ENCODE measurements at regions not wholly inside any gene's neighbourhood (a gene's known extent, or its start where the extent isn't known, plus 50 kb on each side); places are given as distances from the start of the nearest gene placed in this dataset.

GRCh38 chr20:40313730-40314129, 375.3 kb downstream of the MAFB start:
- Histone ChIP-seq H3K27me3 (ENCODE audit: insufficient read depth, poor library complexity, severe bottlenecking) (peaks cover 2% of the 10 kb centered on the region), H3K4me3 (replicated peaks; ENCODE audit: insufficient read depth, low read length) (no peak overlapping the region), H3K27ac (replicated peaks) (no peak overlapping the region)
- TF ChIP-seq CTCF (IDR thresholded peaks at IDR 0.05; ENCODE audit: insufficient read depth, low read length) (no peak), SPI1 (IDR thresholded peaks at IDR 0.05; ENCODE audit: borderline replicate concordance, low read depth) (no peak), GABPA (IDR thresholded peaks at IDR 0.05; ENCODE audit: low read depth) (no peak), POLR2AphosphoS5 (IDR thresholded peaks at IDR 0.05; ENCODE audit: low read depth) (no peak)
- TF ChIP-seq, protein P1, sequence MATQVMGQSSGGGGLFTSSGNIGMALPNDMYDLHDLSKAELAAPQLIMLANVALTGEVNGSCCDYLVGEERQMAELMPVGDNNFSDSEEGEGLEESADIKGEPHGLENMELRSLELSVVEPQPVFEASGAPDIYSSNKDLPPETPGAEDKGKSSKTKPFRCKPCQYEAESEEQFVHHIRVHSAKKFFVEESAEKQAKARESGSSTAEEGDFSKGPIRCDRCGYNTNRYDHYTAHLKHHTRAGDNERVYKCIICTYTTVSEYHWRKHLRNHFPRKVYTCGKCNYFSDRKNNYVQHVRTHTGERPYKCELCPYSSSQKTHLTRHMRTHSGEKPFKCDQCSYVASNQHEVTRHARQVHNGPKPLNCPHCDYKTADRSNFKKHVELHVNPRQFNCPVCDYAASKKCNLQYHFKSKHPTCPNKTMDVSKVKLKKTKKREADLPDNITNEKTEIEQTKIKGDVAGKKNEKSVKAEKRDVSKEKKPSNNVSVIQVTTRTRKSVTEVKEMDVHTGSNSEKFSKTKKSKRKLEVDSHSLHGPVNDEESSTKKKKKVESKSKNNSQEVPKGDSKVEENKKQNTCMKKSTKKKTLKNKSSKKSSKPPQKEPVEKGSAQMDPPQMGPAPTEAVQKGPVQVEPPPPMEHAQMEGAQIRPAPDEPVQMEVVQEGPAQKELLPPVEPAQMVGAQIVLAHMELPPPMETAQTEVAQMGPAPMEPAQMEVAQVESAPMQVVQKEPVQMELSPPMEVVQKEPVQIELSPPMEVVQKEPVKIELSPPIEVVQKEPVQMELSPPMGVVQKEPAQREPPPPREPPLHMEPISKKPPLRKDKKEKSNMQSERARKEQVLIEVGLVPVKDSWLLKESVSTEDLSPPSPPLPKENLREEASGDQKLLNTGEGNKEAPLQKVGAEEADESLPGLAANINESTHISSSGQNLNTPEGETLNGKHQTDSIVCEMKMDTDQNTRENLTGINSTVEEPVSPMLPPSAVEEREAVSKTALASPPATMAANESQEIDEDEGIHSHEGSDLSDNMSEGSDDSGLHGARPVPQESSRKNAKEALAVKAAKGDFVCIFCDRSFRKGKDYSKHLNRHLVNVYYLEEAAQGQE (IDR thresholded peaks at IDR 0.05; ENCODE audit: insufficient replicate concordance, low read depth) = no peak
- no peak for DNase-seq (ENCODE audit: low read depth in 1 of 2, low spot score in 1 of 2)

- H3K4me3 ChIP-seq (replicated peaks; ENCODE audit: insufficient read depth, low read length) = no peak overlapping the region
Observed at GRCh38 chr20:40309731-40310130, 379.3 kb downstream of the MAFB start.

DNA sequence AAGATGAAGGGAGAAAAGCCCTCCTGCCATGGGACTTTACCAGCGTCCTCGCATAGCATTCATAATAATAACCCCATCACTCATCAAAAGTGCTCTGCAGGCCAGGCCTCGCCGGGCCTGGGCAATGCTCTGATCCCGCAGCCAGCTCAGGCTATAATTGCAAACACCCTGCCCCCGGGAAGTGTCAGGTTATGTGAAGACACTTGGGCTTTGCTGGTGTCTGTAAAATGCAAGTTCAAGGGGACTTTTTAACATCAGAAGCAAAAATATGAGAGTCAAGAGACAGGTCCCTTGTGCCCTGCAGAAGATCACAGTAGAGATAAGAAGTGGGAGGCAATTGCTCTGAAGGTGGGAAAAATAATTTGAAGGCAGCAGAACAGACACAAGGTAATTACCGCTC, 381.0 kb downstream of the MAFB start:
- H3K27ac ChIP-seq (replicated peaks) = no peak overlapping the region
- H3K27me3 ChIP-seq (ENCODE audit: insufficient read depth, poor library complexity, severe bottlenecking) = no peaks in the 10 kb centered on the region
- TF ChIP-seq POLR2AphosphoS5 (IDR thresholded peaks at IDR 0.05; ENCODE audit: low read depth) (no peak), CTCF (IDR thresholded peaks at IDR 0.05; ENCODE audit: insufficient read depth, low read length) (no peak), SPI1 (IDR thresholded peaks at IDR 0.05; ENCODE audit: borderline replicate concordance, low read depth) (no peak), GABPA (IDR thresholded peaks at IDR 0.05; ENCODE audit: low read depth) (no peak)
- TF ChIP-seq, protein P1 (IDR thresholded peaks at IDR 0.05; ENCODE audit: insufficient replicate concordance, low read depth) = no peak
- DNase-seq (ENCODE audit: low read depth in 1 of 2, low spot score in 1 of 2) = no peak
- H3K4me3 ChIP-seq (replicated peaks; ENCODE audit: insufficient read depth, low read length) = no peak overlapping the region

More at GRCh38 chr20:40309731-40310130, 379.3 kb downstream of the MAFB start:
- TF ChIP-seq SPI1 (IDR thresholded peaks at IDR 0.05; ENCODE audit: borderline replicate concordance, low read depth) (no peak), GABPA (IDR thresholded peaks at IDR 0.05; ENCODE audit: low read depth) (no peak), POLR2AphosphoS5 (IDR thresholded peaks at IDR 0.05; ENCODE audit: low read depth) (no peak), CTCF (IDR thresholded peaks at IDR 0.05; ENCODE audit: insufficient read depth, low read length) (no peak)
- TF ChIP-seq, protein P1 (IDR thresholded peaks at IDR 0.05; ENCODE audit: insufficient replicate concordance, low read depth) = no peak
- DNase-seq (ENCODE audit: low read depth in 1 of 2, low spot score in 1 of 2) = no peak
- H3K27me3 ChIP-seq (ENCODE audit: insufficient read depth, poor library complexity, severe bottlenecking) = peaks cover 2% of the 10 kb centered on the region
- no peak overlapping the region for H3K27ac ChIP-seq (replicated peaks)
